ENCODE measurements at regions not wholly inside any gene's neighbourhood (a gene's known extent, or its start where the extent isn't known, plus 50 kb on each side); places are given as distances from the start of the nearest gene placed in this dataset.
"Not testable (repeated sequence)": the region's sequence is repeated elsewhere in the genome, so short reads cannot be mapped to it uniquely, and the experiment has no call there.

DNA sequence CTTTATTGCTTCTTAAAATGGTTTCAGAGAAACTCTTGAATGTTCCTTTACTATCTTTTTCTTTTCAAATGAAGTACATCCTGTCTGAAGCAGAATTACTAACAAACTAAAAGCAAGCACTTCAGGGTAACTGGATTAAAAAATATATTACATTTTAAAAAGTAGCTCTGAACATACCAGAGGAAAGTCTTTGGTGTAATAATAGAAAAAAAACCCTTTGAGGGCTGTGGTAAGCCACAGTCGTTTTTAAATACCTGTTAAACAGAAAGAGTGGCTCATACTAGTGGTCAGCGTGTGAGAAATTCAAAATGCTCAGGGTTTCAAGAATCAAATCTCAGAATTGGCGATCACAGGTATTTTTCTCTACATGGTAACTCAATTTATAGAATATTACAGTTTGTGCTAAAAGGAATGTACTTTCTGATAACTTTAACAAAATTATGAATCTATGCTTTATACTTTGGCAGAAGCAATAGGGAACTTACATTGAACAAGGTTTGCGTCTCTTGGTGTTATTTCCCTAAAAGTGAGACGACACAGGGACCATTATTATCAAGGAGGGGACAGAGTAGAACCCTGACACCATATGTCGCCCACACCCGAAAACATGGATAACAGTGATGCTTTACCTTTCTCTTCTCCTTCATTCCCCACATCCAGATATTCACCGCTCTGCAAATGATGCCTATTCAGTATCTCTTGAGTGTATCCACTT lies 97.0 kb upstream of the DPH5 start:
- no peak for DNase-seq (ENCODE audit: low read depth)

DNA sequence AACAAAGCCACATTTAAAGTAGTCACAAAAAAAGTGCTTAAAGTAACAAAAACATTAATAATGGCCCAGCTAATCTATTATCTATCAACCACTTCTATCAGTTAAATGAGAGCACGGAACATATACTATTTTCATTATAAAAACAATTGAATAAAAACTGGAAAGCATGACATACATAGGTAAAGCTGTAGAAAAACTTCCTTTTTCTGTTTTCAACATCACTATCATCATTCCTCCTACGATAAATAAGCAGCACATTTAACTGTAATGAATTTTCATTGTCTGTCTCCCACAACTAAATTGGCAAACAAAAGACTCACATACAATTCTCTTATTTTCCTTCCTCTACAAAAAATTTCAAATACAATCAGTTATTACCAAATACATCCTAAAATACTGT lies 96.4 kb upstream of the DPH5 start:
- no peak for DNase-seq (ENCODE audit: low read depth)

DNA sequence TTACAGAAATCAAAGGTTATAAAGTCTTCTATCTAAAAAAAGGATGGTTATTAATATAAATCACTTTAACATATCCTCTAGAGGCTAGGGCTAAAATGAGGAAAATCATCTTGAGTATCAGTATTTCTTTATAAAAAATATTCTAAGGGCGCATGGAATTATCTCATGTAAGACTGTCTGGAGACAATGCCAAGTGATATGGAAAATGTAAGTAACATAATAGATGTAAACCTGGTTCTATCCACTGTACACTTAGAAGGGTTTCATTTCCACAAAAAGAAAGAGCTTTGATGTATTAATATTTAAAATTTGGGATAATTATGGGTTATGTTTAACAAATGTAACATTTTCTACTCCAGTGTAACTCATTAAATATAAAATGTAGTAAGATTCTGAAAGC lies 95.9 kb upstream of the DPH5 start:
- DNase-seq (ENCODE audit: low read depth), result no peak

DNA sequence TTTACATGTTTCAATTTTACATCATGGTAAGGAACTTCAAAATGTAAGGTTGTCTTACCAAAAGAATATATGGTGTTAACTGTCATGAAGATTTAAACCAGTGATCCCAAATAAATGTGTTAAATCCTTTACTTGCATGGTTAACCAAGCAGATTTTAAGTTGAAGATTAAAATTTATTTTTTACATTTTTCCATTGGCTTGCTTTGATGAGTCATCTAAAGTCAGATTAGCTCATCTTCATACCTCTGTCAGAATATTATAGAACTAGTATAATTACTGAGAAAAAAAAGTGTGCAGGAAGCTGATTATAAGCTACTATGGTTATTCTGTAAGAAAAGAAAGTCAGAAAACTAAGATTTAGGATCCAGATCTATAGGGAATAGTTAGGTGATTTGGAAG lies 95.3 kb upstream of the DPH5 start:
- no peak for DNase-seq (ENCODE audit: low read depth)

DNA sequence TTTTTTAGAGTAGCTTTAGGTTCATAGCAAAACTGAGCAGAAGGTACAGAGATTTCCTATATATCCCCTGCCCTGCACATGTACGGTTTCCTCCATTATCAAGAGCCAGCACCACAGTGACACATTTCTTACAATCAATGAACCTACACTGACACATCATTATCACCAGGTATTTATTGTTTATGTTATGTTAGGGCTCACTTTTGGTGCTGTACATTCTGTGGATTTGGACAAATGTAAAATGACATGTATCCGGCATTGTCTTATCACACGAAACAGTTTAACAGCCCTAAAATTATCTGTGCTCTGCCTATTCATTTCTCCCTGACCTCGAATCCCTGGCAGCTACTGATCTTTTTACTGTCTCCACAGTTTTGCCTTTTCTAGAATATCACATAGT lies 93.7 kb upstream of the DPH5 start:
- no peak for DNase-seq (ENCODE audit: low read depth)

DNA sequence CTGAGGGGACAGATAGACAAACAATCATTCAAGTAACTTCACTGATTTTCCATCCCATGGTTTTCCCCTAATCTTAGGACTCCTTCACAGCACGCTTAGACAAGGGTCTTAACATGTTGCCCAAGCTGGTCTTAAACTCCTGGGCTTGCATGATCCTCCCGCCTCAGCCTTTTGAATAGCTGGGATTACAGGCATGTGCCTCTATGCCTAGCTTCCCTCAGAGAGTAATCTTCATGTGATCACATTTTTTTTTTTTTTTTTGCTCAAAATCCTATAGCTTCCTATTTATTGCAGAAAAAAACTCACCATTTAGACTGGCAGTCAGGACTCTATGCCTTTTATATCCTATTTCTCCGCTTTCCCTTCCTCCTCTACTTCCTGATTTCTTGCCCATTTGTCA lies 90.4 kb upstream of the DPH5 start:
- no peak for DNase-seq (ENCODE audit: low read depth)

DNA sequence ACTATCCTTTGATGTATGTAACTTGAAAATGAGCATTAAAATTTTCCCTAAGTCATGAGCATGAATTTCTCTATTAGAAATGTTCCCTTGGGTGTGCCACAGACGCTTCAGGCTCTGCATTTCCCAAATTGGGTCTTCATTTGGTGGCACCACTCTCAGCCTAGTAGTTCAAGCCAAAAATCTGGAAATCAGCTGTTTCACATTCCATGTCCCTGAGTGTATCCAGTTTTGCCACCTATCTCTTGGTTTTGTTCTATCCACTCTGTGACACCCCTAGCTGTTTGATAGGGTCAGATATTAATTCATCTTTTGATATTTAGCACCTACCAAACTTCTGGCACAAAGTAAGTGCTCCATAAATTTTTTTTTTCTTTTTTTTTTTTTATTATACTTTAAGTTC lies 89.5 kb upstream of the DPH5 start:
- no peak for DNase-seq (ENCODE audit: low read depth)

DNA sequence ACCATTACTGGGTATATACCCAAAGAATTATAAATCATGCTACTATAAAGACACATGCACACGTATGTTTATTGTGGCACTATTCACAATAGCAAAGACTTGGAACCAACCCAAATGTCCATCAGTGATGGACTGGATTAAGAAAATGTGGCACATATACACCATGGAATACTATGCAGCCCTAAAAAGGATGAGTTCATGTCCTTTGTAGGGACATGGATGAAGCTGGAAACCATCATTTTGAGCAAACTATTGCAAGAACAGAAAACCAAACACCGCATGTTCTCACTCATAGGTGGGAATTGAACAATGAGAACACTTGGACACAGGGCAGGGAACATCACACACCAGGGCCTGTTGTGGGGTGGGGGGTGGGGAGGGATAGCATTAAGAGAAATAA lies 88.5 kb upstream of the DPH5 start:
- not testable (repeated sequence) for DNase-seq (ENCODE audit: low read depth)

DNA sequence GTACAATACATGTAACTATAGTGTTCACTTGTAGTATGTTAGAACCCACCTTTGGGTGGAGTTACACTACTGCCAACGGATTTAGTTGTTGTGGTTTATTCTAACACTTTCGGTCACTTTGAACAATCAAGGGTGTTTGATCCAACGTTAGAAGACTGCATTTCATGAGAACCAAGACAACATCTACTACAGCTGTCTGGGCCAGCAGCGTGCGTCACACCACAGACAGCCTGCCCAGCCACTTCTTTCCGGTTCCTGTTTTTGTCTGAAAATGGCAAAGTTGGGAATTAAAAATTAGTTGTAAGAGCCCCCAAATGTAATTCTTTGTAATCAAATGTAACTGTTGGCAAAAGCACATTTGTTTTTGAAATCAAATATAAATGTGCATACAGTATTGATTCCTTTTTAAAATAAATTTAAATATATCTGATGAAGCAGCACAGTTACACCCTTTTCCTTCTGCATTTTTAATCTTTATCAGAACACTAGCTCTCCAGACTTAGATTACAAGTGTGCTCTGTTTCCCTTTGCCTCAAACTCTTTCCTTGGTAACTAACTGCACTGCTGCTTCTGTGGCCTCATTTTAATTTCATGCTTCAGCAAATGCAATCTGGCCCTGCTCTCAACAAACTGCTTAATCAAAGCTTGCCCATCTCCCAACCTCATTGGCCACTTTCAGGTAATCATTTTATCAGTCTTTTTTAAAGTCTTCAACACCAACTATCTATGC lies 86.6 kb upstream of the DPH5 start:
- peak; percentile 38 for DNase-seq (ENCODE audit: low read depth)

DNA sequence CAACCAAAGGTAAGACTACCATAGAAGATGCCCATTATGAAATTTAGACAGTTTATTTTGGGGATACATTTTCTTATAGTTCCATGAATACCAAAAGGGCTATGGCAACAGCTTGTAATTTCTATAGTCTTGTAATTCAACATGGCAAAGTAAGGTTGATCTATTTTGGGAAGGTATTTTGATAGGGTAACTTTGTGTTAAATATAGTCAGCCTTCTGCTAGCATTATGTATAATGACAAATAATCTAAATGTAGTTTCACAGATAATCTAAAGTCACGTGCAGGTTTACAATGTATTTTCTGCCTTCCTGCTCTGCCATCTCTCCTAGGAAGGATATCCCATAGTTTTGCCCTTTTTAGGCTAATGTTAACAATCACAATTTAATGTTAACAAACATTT lies 85.9 kb upstream of the DPH5 start:
- DNase-seq (ENCODE audit: low read depth), result no peak

DNA sequence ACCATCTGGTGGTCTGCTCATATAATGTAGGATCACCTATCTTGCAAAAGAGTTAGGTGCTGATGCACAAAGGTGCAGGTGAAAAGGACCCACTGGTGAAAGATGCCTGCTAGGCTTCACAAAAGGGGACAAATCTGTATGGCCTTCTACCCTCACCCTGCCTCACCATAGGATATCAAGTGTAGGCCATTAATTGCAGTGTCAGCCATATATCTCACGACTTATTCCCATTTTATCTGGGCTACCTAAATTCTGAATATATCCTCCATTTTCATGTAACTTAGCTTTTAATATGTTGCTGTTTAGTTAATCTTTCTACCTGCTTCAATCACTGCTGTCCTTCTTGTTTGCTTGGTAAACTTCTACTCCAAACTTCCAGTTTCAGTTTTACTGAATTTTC lies 84.2 kb upstream of the DPH5 start:
- no peak for DNase-seq (ENCODE audit: low read depth)

DNA sequence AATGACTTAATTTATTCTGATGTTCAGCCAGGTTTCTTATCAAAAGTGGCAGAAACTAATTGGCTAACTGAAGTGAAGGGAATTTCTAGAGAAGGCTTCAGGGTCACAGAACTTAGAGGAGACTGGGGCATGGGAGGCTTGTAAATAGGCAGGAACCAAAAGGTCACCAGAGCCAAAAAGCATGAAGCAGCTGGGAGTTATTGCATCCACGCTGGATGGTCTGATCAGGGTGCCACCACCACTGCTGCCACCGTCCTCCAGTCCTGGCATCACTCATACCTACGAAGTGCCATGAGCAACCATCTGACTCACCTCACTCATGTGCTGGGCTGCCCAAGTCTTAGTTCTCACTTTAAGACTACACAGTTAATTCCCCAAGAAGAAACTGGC lies 82.5 kb upstream of the DPH5 start:
- no peak for DNase-seq (ENCODE audit: low read depth)

DNA sequence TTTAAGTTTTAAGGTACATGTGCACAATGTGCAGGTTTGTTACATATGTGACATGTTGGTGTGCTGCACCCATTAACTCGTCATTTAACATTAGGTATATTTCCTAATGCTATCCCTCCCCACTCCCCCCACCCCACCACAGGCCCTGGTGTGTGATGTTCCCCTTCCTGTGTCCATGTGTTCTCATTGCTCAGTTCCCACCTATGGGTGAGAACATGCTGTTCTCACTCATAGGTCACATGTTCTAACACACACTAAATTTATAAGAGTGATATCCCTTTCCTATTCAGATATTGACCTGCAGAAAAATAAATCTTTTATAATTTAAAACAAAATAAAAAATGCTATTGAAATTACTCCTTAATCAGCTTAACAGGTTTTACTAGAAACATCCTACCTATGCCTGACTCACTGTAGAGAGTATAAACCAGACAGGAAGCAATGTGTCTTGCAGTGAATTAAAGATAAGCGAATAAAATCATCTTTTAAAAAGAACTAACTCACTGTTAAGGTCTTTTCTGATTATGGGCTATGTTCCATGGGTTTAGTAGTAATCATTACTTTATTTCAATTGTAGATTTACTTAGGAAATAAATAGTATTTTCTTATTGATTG lies 82.0 kb upstream of the DPH5 start:
- no peak for DNase-seq (ENCODE audit: low read depth)

DNA sequence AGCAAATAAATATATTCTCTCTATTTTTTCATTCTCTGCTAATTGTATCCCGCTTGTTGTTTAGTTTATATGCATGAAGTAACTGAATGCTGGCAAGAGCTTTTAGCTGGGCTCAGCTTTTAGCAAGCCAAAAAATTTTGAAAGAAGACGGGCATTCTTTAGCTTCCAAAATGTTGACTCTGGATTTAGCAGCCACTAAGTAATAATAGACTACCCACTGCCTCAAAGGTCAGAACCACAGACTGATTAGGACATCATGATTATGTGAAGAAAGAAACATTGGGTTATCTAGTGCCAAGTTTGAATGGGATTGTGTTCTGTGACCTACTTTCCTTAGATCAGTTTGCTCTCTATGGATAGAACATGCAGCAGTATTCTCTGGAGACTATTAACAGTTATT lies 80.3 kb upstream of the DPH5 start:
- no peak for DNase-seq (ENCODE audit: low read depth)

DNA sequence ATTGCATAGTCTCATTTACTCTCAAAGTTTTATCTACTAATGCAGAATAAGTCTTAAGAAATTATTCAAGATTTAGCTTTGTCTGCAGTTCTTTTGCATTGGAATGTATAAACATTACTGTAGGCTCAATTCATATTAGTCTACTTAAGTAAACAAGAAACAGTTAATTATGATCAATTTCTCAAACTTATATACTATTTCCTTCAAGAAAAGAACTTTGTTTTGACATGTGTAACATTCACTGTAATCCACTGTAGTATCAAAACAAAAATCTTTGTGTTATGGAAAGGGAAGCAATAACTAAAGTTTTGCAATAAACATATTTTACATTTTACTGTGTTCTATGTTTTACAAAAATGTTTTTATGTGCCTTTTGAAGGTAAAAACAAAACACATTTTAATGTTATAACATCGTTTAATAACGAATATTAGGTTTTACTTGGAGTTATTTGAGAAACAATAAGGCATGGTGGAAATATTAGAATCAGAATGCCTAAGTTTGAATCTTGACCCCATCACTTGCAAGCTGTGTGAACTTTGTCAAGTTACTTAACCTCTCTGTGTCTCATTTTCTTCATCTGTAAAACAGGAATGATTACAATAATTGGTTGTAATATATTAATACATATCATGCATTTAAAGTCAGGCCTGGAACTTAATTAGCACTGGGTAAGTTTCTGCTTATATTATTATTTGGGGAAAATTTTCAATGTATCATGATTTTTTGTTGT lies 77.0 kb upstream of the DPH5 start:
- DNase-seq (ENCODE audit: low read depth), result no peak

DNA sequence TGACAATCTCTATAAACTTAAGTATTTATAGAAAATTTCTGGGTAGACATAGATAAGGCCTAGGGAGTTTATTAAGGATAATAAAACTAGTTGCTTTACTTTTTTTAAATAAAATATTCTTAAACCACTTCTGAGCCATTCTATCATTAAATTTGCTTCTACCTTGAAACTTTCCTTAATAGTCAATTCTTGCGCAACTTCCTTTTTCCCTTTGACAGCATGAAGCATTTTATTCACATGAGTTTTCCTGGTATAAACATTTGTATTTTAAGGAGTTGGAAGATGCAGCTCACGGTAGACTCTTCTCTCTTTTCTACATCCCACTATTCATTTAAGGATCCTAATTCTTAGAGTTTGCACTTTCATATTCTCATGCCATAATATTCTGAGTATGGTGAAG lies 75.8 kb upstream of the DPH5 start:
- DNase-seq (ENCODE audit: low read depth), result no peak

DNA sequence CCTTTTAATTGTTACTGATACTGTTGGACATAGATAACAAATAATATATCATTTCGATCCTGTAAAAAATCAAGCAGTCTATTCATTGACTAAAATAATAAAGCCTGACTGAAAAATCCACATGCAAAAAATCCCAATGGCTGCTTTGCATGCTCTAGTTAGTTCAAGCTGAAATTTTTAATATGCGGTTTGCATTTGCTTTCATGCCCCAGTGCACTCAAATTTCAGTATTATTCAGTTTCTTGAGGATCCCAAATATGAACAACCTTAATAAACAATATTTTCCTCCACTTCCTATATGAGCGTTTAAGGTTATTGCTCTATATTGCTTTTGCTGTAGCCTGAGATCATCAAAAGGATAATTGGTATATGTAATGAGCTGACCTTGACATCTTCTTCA lies 75.1 kb upstream of the DPH5 start:
- DNase-seq (ENCODE audit: low read depth), result no peak

DNA sequence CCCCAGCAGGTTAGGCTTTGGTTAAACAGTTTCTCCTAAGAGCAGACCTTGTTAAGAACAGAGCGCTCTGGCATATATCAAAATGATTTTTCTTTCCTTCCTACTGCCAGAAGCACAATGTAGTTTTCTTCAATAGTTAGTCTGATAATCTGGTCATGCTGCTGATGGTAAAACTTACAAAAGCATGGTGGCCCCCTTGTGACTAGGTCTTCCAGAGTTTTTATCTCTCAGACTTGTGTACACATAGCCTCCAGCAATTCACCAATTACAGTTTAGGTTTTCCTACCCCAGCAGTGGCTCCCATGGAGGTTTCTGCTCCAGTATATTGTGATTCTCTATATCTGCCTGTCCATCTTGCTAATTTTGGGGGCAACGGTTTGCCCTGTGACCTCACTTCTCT lies 73.3 kb upstream of the DPH5 start:
- no peak for DNase-seq (ENCODE audit: low read depth)

DNA sequence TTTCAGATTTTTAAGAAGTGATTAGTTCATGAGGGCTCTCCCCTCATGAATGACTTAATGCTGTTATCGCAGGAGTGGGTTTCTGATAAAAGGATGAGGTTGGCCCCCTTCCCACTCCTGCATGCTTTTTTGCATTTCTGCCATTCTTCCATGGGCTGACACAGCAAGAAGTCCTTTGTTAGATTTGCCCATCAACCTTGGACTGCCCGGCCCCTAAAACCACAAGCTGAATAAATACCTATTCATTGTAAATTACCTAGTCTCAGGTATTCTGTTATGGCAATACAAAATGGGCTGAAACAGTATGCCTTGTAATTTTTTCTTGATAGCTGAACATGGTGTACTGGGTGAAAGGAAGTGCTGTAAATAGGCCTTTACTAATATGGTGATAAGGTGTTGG lies 72.7 kb upstream of the DPH5 start:
- DNase-seq (ENCODE audit: low read depth), result no peak

DNA sequence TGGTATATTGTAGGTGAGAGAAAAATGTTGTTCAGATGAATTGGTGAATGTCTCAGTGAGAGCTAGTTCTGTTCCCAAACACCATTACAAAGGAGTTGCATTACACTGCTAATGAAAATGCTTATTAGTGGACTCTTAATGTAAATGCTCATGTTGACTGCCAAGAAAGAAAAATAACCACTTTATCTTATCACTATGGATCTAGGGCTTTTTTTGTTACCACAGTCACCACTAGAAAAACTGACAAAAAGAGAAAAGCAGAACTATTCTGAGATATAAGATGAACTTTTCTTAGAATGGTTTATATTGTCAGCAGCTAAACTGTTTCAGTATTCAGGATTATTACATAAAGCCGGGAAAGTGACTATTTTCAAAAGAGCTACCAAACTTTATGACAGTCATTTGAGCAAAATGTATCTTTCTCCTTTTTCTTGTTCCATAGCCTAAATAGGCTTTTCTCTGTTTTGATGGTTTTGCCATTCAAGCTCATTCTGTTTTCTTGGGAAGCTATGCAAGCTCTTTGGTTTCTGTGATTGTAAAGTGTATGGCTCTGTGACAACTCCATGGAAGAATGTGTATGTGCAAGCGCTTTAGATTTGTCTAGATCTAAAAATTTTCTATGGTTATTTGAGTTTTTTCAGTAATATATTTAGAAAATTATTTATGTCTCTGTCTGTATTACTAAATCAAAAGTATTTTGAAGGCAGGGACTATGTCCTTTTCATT lies 64.2 kb upstream of the DPH5 start:
- DNase-seq (ENCODE audit: low read depth), result no peak

DNA sequence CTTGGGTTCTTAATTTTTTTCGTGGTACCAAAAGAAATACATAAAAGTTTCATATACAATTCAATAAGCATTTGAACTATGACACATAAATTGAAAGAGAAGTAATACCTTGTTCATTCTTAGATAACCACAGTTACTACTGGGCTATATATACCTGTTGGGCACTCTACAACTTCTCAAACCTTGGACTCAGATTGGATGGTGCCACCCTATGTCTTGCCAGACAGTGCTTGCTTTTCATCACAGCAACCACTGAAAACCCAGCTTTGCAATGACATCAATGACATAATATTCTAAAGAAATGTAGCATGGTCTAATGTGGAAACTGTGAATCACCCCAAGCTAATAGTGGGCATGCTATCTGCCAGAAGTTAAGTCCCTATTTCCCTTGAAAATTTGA lies 62.8 kb upstream of the DPH5 start:
- no peak for DNase-seq (ENCODE audit: low read depth)

DNA sequence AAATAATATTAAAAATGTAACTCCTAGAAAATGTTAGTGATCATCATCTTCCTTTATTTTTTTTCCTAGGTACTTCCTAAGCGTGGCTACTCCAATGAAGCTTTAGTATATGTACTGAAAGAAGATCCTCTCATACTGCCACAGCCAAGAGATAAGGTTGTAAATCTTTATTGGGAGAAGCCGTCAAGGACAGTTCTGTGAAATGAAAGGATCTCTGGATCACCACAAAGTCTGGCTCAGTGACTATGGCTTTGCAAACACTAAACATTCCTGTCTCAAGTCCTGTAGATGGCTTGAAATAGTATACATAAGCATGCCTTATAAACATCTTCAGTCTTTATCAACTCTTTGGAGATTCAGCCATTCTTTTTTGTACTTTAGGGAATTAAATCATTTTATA lies 61.2 kb upstream of the DPH5 start:
- DNase-seq (ENCODE audit: low read depth), result no peak

All from stimulated activated CD8-positive, alpha-beta memory T cell treated with anti-CD3 and anti-CD28 coated beads, Interleukin-15, amount 100 ng/mL, for 1 hour (primary cell).